ENCODE measurements at regions not wholly inside any gene's neighbourhood (a gene's known extent, or its start where the extent isn't known, plus 50 kb on each side); places are given as distances from the start of the nearest gene placed in this dataset.

DNA sequence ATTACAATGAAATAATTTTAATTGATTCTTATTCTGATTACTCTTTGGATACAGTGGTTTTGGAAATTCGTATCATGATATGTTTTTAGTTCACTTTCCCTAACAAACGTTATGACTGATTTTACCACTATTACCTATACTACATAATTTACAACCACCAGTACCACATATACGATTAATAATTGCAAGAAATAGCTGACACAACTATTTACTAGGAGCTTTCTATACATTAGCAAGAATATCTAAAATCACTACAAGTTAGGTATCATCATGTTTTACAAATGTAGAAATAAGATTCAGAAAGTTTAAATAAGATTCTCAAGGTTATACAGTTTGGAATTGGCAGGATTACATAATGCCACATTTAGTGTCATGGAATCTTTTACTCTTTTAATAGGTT lies 1401.1 kb upstream of the RAG2 start:
- TF ChIP-seq POLR2A (IDR thresholded peaks at IDR 0.05; ENCODE audit: low read length) (no peak), GATA1 (IDR thresholded peaks at IDR 0.05; ENCODE audit: low read depth, low read length) (no peak)
